Tibial artery (tissue), 4 donors: ENCODE measurements at regions not wholly inside any gene's neighbourhood (a gene's known extent, or its start where the extent isn't known, plus 50 kb on each side); places are given as distances from the start of the nearest gene placed in this dataset.
A peak's percentile ranks its signal among the peaks of the same experiment; 100 is the strongest.

Experiments used
- DNase-seq, 2 donors: peaks; one replicate each; pipeline ENCODE4 v3.0.0-alpha.2; 2019
- H3K27ac ChIP-seq, 2 donors: fragments of 200-600 bp; sonication (generic) in 1 of 2; 1 replicate in 1 of 2; 2 replicates in 1 of 2; pipeline ENCODE4 v1.5.1; 2018 to 2019; ENCODE audit warnings: mild to moderate bottlenecking in 1 of 2
- H3K27me3 ChIP-seq, 2 donors: fragments of 200-600 bp; sonication (generic) in 1 of 2; one replicate each; pipeline versions ENCODE4 v1.5.1 to v1.6.0; 2016 to 2019
- H3K36me3 ChIP-seq, 3 donors: fragments of 200-600 bp; sonication (generic) in 2 of 3; one replicate each; pipeline ENCODE4 v1.5.1; 2016 to 2019; ENCODE audit warnings: mild to moderate bottlenecking in 2 of 3
- H3K4me1 ChIP-seq, 4 donors: fragments of 200-600 bp; sonication (generic) in 2 of 4; 1 replicate in 3 of 4; 2 replicates in 1 of 4; pipeline ENCODE4 v1.5.1; 2016 to 2019
- H3K4me3 ChIP-seq, 2 donors: fragments of 200-600 bp; sonication (generic) in 1 of 2; 1 replicate in 1 of 2; 2 replicates in 1 of 2; pipeline ENCODE4 v1.5.1; 2018 to 2019; ENCODE audit warnings: mild to moderate bottlenecking in 2 of 2
- H3K9me3 ChIP-seq, 3 donors: fragments of 200-600 bp; sonication (generic) in 1 of 3; one replicate each; pipeline ENCODE4 v1.5.1; 2016 to 2019
- intact Hi-C: fragments of 100-400 bp; cut with DNase I; formaldehyde crosslinking; loops from one replicate; pipeline ENCODE4 v1.15.0; 2023; ENCODE audit warnings: low total_unique reads
- TF ChIP-seq, protein P1 (sequence below), 2 experiments: fragments of 200-600 bp in 1 of 2; fragments of 450-650 bp in 1 of 2; IDR thresholded peaks; one replicate each; pipeline ENCODE4 v1.5.1; 2017 to 2019; ENCODE audit warnings: antibody characterized with exemption in 2 of 2, mild to moderate bottlenecking in 1 of 2, moderate library complexity in 1 of 2

- Histone ChIP-seq H3K27me3 (no peaks in the 10 kb centered on the region), H3K4me1 (no peaks in the 10 kb centered on the region), H3K4me3 (no peak overlapping the region), H3K36me3 (no peaks in the 10 kb centered on the region), H3K9me3 (no peaks in the 10 kb centered on the region), H3K27ac (no peak overlapping the region)
- TF ChIP-seq, protein P1, sequence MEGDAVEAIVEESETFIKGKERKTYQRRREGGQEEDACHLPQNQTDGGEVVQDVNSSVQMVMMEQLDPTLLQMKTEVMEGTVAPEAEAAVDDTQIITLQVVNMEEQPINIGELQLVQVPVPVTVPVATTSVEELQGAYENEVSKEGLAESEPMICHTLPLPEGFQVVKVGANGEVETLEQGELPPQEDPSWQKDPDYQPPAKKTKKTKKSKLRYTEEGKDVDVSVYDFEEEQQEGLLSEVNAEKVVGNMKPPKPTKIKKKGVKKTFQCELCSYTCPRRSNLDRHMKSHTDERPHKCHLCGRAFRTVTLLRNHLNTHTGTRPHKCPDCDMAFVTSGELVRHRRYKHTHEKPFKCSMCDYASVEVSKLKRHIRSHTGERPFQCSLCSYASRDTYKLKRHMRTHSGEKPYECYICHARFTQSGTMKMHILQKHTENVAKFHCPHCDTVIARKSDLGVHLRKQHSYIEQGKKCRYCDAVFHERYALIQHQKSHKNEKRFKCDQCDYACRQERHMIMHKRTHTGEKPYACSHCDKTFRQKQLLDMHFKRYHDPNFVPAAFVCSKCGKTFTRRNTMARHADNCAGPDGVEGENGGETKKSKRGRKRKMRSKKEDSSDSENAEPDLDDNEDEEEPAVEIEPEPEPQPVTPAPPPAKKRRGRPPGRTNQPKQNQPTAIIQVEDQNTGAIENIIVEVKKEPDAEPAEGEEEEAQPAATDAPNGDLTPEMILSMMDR (IDR thresholded peaks at IDR 0.05), result no peak
- intact Hi-C loops, result no loop called here
- peak in 1 of 2 donors; percentile 28 for DNase-seq
These were observed 54.4 kb upstream of the LCORL start for GRCh38 chr4:18075823-18076433.

- H3K9me3 ChIP-seq, result no peaks in the 10 kb centered on the region
- H3K4me1 ChIP-seq, result no peaks in the 10 kb centered on the region
- no peak overlapping the region for H3K27ac ChIP-seq
- no peak overlapping the region for H3K4me3 ChIP-seq
- no peak for DNase-seq
- intact Hi-C loops, result no loop called here
- no peaks in the 10 kb centered on the region for H3K27me3 ChIP-seq
- TF ChIP-seq, protein P1 (IDR thresholded peaks at IDR 0.05), result no peak
- H3K36me3 ChIP-seq, result no peaks in the 10 kb centered on the region
These were observed 50.3 kb upstream of the LCORL start for GRCh38 chr4:18071894-18072293.
